ENCODE measurements at regions not wholly inside any gene's neighbourhood (a gene's known extent, or its start where the extent isn't known, plus 50 kb on each side); places are given as distances from the start of the nearest gene placed in this dataset.

- no peak for TF ChIP-seq POLR2AphosphoS5 (IDR thresholded peaks at IDR 0.05; ENCODE audit: low read depth, low read length)
- TF ChIP-seq TAF1 (IDR thresholded peaks at IDR 0.05; ENCODE audit: borderline replicate concordance, insufficient read depth, low read length) = no peak
Observed at GRCh38 chr15:35931799-35932341, 385.9 kb upstream of the DPH6 start.
